Hindlimb muscle (tissue), 1 donor: ENCODE measurements at regions not wholly inside any gene's neighbourhood (a gene's known extent, or its start where the extent isn't known, plus 50 kb on each side); places are given as distances from the start of the nearest gene placed in this dataset.

Experiments used
- DNase-seq: peaks from one replicate; pipeline ENCODE4 v3.0.0-alpha.2; 2013

DNA sequence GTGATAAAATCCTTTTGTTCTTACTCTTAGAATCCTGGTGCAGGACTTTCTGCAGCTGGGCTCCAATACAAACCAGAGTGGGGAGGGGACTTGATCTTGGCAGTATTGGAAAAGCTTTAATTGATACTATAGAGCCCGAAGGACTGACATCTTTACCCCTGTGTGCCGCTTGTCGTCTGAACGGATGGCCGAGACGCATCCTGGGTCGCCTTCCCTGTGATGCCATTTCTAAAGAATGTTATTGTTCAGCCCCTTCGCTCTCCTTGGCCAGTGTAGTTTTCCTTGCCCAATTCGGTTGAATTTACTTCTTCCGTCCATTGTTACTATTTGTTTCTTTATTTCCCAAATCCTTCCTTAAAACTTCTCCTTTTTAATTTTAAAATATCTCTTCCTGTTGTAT lies 80.9 kb downstream of the CLDN34 start:
- DNase-seq: no peak

DNA sequence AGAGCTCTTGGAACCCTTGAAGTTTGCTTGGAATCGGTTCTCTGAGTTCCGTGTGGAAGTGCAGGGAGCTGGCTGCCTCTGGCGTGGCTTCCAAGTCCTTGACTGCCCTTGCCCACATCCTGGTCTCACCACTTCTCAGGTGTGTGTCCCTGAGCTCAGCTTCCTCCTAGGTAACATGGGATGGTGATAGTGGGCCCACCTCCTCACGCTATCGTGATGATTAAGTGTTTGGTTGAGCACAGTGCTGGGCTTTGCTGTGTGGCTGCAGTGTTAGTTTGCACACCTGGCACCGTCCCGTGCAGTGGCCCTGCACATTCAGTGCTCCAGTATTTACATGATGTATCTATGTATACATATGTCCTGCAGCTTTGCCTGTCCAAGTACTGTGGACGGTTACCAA lies 81.5 kb downstream of the CLDN34 start:
- no peak for DNase-seq

DNA sequence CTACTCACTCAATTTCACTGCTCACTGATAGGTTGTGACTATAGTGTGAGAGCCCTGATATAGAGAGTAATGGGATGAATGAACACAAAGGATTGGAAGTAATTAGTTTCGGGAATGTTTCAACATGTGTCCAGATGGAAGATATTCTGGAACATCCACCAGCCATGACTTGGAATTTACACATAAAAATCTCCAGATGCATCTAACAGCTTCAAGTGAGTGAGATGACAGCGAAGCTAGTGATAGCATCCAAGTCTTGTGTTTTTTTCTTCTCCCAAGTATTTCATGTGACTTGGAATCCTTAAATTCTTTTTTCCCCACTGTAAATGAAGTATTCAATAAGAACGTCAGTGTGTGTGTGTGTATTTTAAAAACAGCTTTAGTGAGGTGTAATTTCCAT lies 82.1 kb downstream of the CLDN34 start:
- DNase-seq: peak; percentile 54

DNA sequence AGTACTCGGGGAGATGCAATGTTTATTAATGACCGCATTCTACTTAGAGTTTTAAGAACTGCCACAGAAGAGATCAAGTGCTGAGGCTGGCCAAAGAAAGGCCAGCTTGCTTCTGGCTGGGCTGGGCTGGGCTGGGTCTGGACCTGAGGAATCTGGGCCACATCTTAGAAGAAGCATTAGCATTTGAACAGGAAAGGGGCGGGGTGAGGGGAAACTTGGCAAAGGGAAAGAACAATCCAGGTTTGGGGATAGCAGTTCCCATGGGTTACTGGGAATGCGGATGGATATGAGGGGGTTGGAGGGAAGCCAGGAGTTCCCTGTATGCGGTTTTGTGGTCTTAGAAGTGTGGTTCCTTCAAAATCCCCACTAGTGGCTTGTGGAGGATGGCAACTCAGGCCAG lies 83.3 kb downstream of the CLDN34 start:
- DNase-seq: no peak

DNA sequence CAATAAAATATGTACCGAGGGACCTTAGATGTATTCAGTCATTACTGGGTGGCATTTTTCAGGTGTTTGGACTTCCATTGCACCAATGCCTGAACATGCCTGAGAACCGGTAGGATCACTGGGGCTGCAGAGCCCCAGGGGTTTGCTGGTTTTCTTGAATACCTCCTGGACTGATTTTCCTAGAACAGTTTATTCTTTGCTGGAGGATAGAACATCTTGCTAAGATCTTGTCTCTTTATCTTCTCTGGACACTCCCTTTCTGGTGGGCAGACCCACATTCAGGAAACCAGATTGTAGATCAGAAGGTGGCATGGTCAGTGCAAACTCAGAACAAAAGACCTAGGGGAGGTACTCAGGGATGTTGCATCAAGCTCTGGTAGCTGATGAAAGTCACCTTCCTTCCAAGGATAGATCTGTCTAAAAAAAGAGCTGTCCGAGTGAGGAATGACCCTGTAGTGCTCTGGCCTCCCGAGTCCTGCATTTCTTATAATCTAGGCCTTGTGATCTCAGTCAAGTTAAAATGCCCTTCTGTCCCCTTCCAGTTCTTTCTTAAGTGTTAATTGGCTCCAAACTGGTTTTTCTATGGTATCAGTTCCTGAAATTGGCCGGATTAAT lies 84.8 kb downstream of the CLDN34 start:
- DNase-seq: no peak

DNA sequence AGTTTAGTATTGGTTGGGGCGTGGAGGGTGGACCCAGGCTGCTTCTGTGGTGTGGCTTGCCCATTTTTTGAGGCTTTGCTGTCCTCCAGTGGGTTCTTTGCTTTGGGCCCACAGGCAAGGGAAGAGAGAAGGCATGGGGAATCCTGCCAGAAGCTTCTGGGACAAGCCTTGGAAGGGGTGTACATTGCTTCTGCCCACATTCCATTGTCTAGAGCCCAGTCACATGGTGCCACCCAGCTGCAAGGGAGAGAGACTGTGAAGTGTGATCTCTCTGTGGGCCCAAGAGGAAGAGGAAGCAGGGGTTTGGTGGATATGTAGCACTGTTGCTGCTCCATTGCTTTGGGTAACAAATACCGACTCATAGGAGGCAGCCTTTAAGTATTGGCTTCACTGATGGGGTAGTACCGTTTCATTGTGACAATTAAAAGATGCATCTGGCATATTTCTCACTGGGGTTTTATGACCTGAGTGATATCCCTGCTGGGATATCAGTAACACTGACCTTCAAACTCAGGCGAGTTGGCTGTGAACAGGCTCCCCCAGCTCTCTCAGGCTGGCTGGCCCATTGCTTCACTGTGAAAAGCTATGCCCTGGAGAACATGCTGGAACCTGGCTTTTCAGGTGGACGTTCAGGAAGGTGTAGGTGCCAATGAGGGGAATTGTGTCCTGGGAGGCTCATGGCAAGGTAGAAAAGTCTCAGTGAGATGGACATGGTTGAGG lies 85.9 kb downstream of the CLDN34 start:
- no peak for DNase-seq

- DNase-seq: no peak
Observed at GRCh38 chrX:10054396-10054795, 87.2 kb downstream of the CLDN34 start.

DNA sequence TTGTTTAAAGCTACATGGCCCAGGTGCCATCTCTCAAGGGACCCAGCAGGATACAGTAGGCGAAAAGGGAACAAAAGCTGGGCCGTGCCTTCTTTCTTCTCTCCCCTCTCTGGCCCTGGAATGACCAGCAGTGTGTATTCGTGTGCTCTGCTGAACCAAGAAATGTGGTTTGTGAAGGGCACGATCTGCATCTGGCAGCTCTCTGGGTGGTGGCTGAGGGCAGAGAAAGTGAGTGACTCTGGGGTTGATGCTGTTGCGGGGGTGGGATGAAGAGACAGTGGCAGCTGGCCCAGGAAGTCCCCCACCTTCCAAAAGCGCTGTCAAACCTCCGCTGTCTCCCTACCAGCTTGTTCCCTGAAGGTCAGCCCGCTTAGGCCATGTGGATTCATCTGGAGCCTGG lies 88.3 kb downstream of the CLDN34 start:
- no peak for DNase-seq

DNA sequence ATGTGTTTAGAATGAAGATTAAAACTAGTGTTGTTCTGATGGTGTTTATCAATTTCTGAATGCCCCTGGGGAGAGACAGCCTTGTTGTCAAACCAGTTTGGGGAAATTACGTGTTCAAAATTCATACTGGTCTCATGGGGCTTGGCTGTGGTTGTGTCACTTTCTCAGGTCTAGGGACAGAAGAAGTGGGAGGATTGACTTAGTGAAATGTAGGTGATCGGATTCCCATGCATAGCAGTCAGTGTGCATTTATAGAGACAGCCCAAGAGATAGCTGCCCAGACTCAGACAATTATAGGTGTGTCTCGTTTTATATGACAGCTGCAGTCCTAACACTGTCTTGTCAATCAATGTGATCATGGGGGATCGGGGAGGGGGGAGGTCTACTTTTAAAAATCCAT lies 94.4 kb upstream of the CLCN4 start:
- no peak for DNase-seq

DNA sequence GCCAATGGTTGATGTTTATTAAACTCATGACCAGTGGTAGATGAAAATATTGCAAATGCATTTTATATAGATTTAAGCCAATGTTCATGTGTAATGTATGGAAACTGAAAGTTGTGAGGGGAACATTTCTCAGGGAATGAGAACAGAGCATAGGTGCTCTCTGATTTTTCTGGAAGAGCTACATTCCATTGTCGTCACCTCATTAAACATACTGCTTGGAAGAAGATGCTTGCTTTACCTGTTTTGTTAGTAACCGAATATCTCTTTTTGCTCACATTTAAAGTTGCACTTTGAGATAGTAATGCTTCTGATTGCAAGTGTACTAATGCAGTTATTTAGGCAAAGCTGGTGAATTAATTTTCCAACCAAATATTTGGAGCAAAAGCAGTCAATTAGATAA lies 93.8 kb upstream of the CLCN4 start:
- DNase-seq: no peak

DNA sequence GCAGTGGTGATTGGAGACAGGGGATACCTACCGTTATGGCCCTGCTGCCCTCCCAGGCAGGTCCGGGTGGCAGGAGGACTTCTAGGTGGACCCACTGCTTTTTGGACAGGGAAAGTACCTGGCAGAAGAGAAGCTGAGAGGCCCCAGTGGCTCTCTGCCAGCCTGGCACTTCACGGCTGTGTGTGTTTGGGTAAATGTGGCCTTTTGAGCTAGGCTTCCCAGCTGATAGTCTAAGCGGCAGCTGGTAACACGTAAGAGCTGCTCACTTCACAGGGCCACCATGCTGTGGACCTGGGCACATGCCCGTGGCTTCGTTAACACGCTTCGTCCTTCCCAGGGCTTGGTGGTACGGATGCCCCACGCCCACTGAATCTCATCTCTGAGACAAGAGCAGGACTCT lies 92.0 kb upstream of the CLCN4 start:
- DNase-seq: no peak

DNA sequence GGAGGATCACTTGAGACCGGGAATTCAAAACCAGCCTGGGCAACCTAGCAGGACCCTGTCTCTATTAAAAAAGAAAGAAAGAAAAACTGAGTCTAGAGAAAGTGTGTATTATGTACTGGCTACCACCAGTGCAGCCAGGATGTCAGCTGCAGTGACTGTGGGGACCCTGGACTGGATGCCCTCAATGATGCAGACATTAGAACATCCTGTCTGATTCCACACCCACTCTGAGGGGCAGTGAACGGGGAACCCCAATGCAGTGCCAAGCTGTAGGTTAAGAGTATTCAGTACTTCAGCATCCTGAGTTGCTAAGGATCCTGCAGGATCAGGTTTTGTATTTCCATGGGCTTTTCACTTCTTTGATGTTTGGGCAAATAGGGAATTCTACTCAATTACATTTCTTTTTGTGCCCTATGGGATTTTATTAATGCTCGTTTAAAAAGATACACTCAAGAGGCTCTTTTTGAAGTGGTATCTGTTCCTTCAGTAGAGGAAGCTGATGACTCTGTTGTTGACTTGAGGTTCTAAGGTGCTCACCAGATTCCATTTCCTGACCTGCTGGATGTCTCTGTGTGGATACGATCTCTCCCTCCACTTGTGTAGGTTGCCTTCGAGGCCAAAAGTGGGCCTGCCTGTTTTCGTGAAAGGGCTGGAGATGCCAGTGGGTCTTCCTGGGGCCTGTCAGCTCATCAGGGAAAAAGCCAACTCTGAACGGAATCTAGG lies 85.9 kb upstream of the CLCN4 start:
- DNase-seq: no peak

DNA sequence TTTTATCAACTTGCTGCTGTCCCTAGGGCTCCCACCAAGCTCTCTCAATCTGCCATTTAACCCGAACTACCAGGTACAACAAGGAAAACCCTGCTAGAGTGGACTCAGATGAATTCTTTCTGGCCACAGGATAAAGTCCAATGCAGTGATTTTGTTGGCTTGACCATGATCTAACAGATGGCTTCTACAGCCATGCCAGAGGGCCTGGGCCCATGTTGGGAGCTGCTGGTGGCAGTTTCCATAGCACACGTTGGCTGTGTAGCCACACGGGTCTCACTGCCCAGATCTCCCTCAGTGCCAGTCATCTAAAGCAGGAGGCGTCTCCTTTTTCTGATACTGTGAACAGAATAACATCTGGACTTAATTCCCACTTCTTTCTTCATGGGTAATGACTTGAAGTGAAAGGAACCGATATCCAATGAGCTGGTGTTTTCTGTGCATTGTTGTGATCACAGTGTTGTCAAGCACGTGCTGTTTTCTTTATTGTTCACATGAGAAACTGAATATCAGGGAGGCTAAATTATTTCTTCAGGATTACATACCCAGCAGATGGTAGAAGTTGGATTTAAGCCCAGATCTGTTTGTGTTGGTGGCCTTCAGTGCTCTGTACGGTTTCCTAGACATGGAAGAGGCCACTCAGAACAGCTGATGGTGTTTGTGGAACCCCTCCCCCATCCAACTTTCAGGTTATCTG lies 85.2 kb upstream of the CLCN4 start:
- DNase-seq: no peak

DNA sequence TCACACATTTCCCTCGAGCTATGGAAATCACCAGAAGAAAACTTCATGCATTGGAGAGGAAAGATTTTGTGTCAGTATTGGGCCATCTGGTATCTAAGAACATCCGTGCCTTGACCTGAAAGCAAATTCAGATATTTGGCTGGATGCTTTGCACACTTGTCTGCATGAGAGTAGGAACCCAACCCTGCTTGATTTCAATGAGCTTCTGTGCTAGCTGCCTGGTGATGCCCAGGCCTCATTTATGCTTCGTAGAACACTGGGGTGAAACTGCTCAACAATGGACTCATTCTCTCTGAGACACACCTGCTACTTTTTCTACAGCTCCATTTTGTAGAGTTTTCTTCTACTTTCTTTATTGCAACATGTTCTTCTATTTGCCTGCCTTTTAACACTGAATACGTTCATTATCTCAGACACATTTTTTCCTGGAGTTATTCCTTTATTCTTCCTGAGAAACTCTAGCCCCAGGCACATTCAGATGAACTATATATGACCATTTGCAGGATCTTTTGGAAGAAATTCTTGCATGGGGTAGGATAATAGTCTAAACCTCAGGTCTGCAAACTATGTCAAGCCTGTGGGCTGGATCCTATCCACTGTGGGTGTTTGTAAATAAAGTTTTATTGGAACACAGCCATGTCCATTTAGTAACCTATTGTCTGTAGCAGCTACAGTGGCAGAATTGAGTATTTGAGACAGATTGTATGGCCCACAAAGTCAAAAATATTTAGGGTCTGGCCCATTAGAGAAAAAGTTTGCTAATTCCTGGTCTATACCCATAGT lies 83.8 kb upstream of the CLCN4 start:
- no peak for DNase-seq

GRCh38 chrX:10073671-10074070 lies 83.1 kb upstream of the CLCN4 start:
- DNase-seq: no peak

DNA sequence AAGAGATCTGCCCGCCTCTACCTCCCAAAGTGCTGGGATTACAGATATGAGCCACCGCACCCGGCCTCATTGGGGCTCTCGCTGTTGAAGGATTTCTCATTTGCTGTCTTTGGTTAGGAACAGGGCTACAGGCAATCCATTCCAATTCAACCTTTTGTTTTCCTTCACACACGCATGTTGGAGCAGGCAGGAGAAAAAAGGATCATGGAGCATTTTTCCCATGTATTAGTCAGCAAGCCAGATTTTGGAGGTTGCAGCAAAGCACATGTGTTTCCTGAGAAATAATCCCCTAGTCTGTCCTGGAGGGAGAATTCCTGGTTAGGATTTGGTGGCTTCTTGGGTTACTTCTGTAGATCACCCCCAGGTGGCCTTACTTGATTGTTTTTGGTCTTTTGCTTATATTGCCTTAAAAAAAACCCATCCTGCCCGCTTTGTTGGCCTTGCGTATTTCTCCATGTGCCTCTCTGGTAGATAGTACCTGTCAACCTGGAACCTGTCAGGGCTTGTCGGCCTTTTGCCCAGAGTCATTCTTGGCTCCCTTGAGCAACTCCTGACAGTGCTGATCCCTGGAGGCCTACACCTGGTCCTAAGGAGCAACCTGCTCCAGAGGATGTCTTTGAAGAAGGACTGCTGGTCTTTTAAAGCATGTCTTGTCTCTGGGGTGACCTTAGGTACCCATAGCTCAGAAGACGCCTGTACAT lies 82.4 kb upstream of the CLCN4 start:
- DNase-seq: no peak

DNA sequence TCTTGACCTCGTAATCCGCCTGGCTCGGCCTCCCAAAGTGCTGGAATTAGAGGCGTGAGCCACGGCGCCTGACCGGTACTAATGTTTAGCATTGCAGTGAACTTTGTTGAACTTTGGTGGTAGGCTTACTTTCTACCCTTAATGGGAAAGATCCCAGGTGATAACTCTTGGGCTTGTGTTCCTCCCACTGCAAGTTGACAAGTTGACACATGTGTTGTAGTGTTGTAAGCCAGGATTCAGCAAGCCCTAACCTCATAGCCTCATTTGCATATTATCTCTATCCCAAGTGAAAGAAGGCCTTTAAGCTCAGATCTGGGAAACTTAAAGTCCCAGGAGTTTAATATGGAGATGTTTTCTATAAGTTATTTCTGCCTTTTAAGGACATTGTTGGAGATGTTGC lies 80.0 kb upstream of the CLCN4 start:
- no peak for DNase-seq

GRCh38 chrX:10077425-10078188 lies 79.2 kb upstream of the CLCN4 start:
- no peak for DNase-seq

GRCh38 chrX:10078266-10078665 lies 78.5 kb upstream of the CLCN4 start:
- DNase-seq: no peak

- peak; percentile 24 for DNase-seq
Observed at GRCh38 chrX:10079231-10079630, 77.5 kb upstream of the CLCN4 start.

GRCh38 chrX:10083809-10084208 lies 73.0 kb upstream of the CLCN4 start:
- no peak for DNase-seq
